ENCODE measurements at regions not wholly inside any gene's neighbourhood (a gene's known extent, or its start where the extent isn't known, plus 50 kb on each side); places are given as distances from the start of the nearest gene placed in this dataset.

DNA sequence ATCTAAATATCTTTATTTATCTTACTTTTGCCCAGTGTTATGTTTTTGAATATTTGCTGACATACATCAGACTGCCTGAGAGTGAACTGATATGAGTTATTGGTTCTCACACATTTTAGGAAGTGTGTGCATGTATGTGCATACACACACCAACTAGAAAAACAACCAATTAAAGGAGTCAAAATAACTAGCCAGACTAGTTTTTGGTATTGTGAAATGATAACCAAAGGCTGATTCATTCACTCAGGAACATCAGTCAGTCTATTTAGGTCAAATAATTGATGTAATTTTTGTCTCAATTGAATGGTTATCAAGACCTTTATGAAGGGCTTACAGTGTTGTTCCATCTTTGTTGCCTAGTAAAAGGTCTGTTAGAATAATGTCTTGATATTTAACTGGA is 369.3 kb upstream of the VRK2 start:
- TF ChIP-seq, protein P1, sequence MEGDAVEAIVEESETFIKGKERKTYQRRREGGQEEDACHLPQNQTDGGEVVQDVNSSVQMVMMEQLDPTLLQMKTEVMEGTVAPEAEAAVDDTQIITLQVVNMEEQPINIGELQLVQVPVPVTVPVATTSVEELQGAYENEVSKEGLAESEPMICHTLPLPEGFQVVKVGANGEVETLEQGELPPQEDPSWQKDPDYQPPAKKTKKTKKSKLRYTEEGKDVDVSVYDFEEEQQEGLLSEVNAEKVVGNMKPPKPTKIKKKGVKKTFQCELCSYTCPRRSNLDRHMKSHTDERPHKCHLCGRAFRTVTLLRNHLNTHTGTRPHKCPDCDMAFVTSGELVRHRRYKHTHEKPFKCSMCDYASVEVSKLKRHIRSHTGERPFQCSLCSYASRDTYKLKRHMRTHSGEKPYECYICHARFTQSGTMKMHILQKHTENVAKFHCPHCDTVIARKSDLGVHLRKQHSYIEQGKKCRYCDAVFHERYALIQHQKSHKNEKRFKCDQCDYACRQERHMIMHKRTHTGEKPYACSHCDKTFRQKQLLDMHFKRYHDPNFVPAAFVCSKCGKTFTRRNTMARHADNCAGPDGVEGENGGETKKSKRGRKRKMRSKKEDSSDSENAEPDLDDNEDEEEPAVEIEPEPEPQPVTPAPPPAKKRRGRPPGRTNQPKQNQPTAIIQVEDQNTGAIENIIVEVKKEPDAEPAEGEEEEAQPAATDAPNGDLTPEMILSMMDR (IDR thresholded peaks at IDR 0.05): no peak
- TF ChIP-seq POLR2AphosphoS5 (IDR thresholded peaks at IDR 0.05): no peak
